HT1080 (cell line): ENCODE measurements at regions not wholly inside any gene's neighbourhood (a gene's known extent, or its start where the extent isn't known, plus 50 kb on each side); places are given as distances from the start of the nearest gene placed in this dataset.
A peak's percentile ranks its signal among the peaks of the same experiment; 100 is the strongest.

Experiments
- DNase-seq: peaks from one replicate; pipeline ENCODE4 v3.0.0-alpha.2; 2015; ENCODE audit warnings: low read depth

GRCh38 chr9:3054017-3054586, 210.2 kb upstream of the PUM3 start:
- DNase-seq = no peak

- DNase-seq = no peak
Observed at GRCh38 chr9:3049636-3050035, 205.7 kb upstream of the PUM3 start.

- no peak for DNase-seq
Observed at GRCh38 chr9:3047912-3048311, 204.0 kb upstream of the PUM3 start.

GRCh38 chr9:3045153-3045552, 201.3 kb upstream of the PUM3 start:
- DNase-seq = no peak

- no peak for DNase-seq
Observed at GRCh38 chr9:3043369-3043768, 199.5 kb upstream of the PUM3 start.

GRCh38 chr9:3040761-3041160, 196.9 kb upstream of the PUM3 start:
- no peak for DNase-seq

GRCh38 chr9:3036333-3036700, 192.4 kb upstream of the PUM3 start:
- DNase-seq = no peak

GRCh38 chr9:3035579-3036332, 191.9 kb upstream of the PUM3 start:
- DNase-seq = no peak

- peak; percentile 4 for DNase-seq
Observed at GRCh38 chr9:3032898-3033297, 189.0 kb upstream of the PUM3 start.

GRCh38 chr9:3028535-3028934, 184.6 kb upstream of the PUM3 start:
- DNase-seq = peak; percentile 10

- no peak for DNase-seq
Observed at GRCh38 chr9:3027210-3027609, 183.3 kb upstream of the PUM3 start.

- DNase-seq = no peak
Observed at GRCh38 chr9:3023449-3023848, 179.6 kb upstream of the PUM3 start.

GRCh38 chr9:3018691-3019230, 174.9 kb upstream of the PUM3 start:
- DNase-seq = no peak

- DNase-seq = no peak
Observed at GRCh38 chr9:3018071-3018470, 174.2 kb upstream of the PUM3 start.

GRCh38 chr9:3014178-3014577, 170.3 kb upstream of the PUM3 start:
- no peak for DNase-seq

- DNase-seq = no peak
Observed at GRCh38 chr9:3012842-3013241, 168.9 kb upstream of the PUM3 start.

- DNase-seq = no peak
Observed at GRCh38 chr9:3012245-3012644, 168.3 kb upstream of the PUM3 start.

- DNase-seq = peak; percentile 6
Observed at GRCh38 chr9:3008091-3008490, 164.2 kb upstream of the PUM3 start.

GRCh38 chr9:3007326-3007725, 163.4 kb upstream of the PUM3 start:
- no peak for DNase-seq

GRCh38 chr9:3006851-3007250, 163.0 kb upstream of the PUM3 start:
- no peak for DNase-seq

GRCh38 chr9:3004572-3004971, 160.7 kb upstream of the PUM3 start:
- no peak for DNase-seq

GRCh38 chr9:3001311-3001710, 157.4 kb upstream of the PUM3 start:
- no peak for DNase-seq

- no peak for DNase-seq
Observed at GRCh38 chr9:2992427-2992826, 148.5 kb upstream of the PUM3 start.
